HCT116 (cell line): ENCODE measurements at regions not wholly inside any gene's neighbourhood (a gene's known extent, or its start where the extent isn't known, plus 50 kb on each side); places are given as distances from the start of the nearest gene placed in this dataset.

Source experiments
- ATAC-seq: fragments of 200-7000 bp; cut with Tn5 transposase; 2 replicates; pipeline ENCODE4 v1.9.1; 2020; ENCODE audit warnings: mild to moderate bottlenecking, moderate library complexity
- BruUV-seq: library from RNA; stranded (reverse); fragments of 400-500 nt; replicated peaks from 2 replicates; lab custom pipeline; 2021; lab: Mats Ljungman, UMichigan
- CTCF ChIA-PET: fragments of 300-600 bp; sonication (Branson Sonifier 250); formaldehyde crosslinking; loops from one replicate; lab custom pipeline; 2021; ENCODE audit warnings: antibody characterized with exemption; lab: Charles Lee
- POLR2A ChIA-PET: fragments of 300-600, 350-600 bp; sonication (Branson Sonifier 250); formaldehyde crosslinking; loops from one replicate; lab custom pipeline; 2021; ENCODE audit warnings: antibody characterized with exemption; lab: Charles Lee
- RAD21 ChIA-PET, 2 experiments: fragments of 300-600 bp; sonication (Branson Sonifier 250); formaldehyde crosslinking; loops; one replicate each; lab custom pipeline; 2023; ENCODE audit warnings: low total read pairs in 2 of 2; ENCODE audit not compliant: uncharacterized antibody in 2 of 2, unreplicated experiment in 2 of 2, low non-redundant PET in 1 of 2; lab: Charles Lee
- DNase-seq: peaks from one replicate; pipeline ENCODE4 v3.0.0-alpha.2; 2010; ENCODE audit warnings: low read depth, low spot score
- H2AFZ ChIP-seq: fragments of 200-600 bp; shearing (Covaris generic), sonication (generic); 2 replicates; pipeline ENCODE4 v1.6.1; 2017; ENCODE audit warnings: low read depth, mixed run types, mixed read lengths, antibody characterized with exemption, low read length; ENCODE audit not compliant: poor library complexity, severe bottlenecking
- H3K27ac ChIP-seq: 2 replicates; pipeline ENCODE4 v1.5.1; 2012; ENCODE audit warnings: low read depth, low read length
- H3K27me3 ChIP-seq: fragments of 200-600 bp; sonication (generic); 2 replicates; pipeline ENCODE4 v1.6.1; 2016; ENCODE audit warnings: mixed run types, low read length, mixed read lengths; ENCODE audit not compliant: insufficient read depth
- H3K36me3 ChIP-seq, 2 experiments: fragments of 200-500 bp in 1 of 2; fragments of 200-600 bp in 1 of 2; sonication (Bioruptor generic) in 1 of 2; sonication (generic) in 1 of 2; 2 replicates each; pipeline versions ENCODE4 v1.5.1 to v1.6.1; 2014 to 2016; ENCODE audit warnings: low read length in 2 of 2, inconsistent platforms in 1 of 2, mixed read lengths in 1 of 2, mixed run types in 1 of 2; ENCODE audit not compliant: insufficient read depth in 2 of 2, control insufficient read depth in 1 of 2
- H3K4me1 ChIP-seq, 2 experiments: fragments of 200-600 bp in 1 of 2; sonication (generic) in 1 of 2; 2 replicates each; pipeline versions ENCODE4 v1.5.1 to v1.6.1; 2012 to 2017; ENCODE audit warnings: low read length in 2 of 2, inconsistent platforms in 1 of 2, mild to moderate bottlenecking in 1 of 2, mixed read lengths in 1 of 2, mixed run types in 1 of 2, moderate library complexity in 1 of 2; ENCODE audit not compliant: insufficient read depth in 2 of 2, control insufficient read depth in 1 of 2
- H3K4me2 ChIP-seq: fragments of 200-600 bp; sonication (generic); 2 replicates; pipeline ENCODE4 v1.6.1; 2017; ENCODE audit warnings: mixed run types, low read length, mixed read lengths
- H3K4me3 ChIP-seq, 2 experiments: fragments of 200-600 bp in 1 of 2; sonication (generic) in 1 of 2; replicated peaks in 1 of 2; 2 replicates each; pipeline ENCODE4 v1.5.1; 2011 to 2016; ENCODE audit warnings: low read length in 2 of 2, control low read depth in 1 of 2, low read depth in 1 of 2, mild to moderate bottlenecking in 1 of 2, mixed read lengths in 1 of 2, mixed run types in 1 of 2
- H3K79me2 ChIP-seq: fragments of 200-600 bp; sonication (generic); 2 replicates; pipeline ENCODE4 v1.6.1; 2017; ENCODE audit warnings: mild to moderate bottlenecking, mixed run types, low read length, moderate library complexity, mixed read lengths; ENCODE audit not compliant: insufficient read depth
- H3K9ac ChIP-seq: fragments of 200-600 bp; sonication (generic); 2 replicates; pipeline ENCODE4 v1.6.1; 2016; ENCODE audit warnings: low read length, mixed read lengths
- H3K9me2 ChIP-seq: fragments of 200-600 bp; sonication (generic), shearing (Covaris generic); 2 replicates; pipeline ENCODE4 v1.6.1; 2017; ENCODE audit warnings: mixed run types, mild to moderate bottlenecking, moderate library complexity; ENCODE audit not compliant: insufficient read depth
- H3K9me3 ChIP-seq, 2 experiments: fragments of 200-500 bp in 1 of 2; fragments of 200-600 bp in 1 of 2; sonication (Bioruptor generic) in 1 of 2; sonication (generic) in 1 of 2; 2 replicates each; pipeline ENCODE4 v1.6.1; 2014 to 2017; ENCODE audit warnings: low read length in 2 of 2, mixed read lengths in 2 of 2, inconsistent platforms in 1 of 2, low read depth in 1 of 2, mild to moderate bottlenecking in 1 of 2, mixed run types in 1 of 2, moderate library complexity in 1 of 2; ENCODE audit not compliant: control insufficient read depth in 1 of 2, insufficient read depth in 1 of 2
- H4K20me1 ChIP-seq: fragments of 200-600 bp; sonication (generic), shearing (Covaris generic); 2 replicates; pipeline ENCODE4 v1.6.1; 2017; ENCODE audit warnings: mixed run types, mild to moderate bottlenecking, moderate library complexity; ENCODE audit not compliant: insufficient read depth
- ATF3 ChIP-seq: IDR thresholded peaks from 2 replicates; pipeline ENCODE4 v1.6.1; 2012
- CBX3 ChIP-seq: IDR thresholded peaks from 2 replicates; pipeline ENCODE4 v1.6.1; 2012; ENCODE audit warnings: low read depth
- CEBPB ChIP-seq: IDR thresholded peaks from 2 replicates; pipeline ENCODE4 v1.6.1; 2012; ENCODE audit warnings: low read depth
- CTCF ChIP-seq, 3 experiments: fragments of 200-600 bp in 1 of 3; sonication (generic) in 1 of 3; IDR thresholded peaks in 2 of 3; conservative IDR thresholded peaks in 1 of 3; 2 replicates each; pipeline ENCODE4 v1.5.1; 2012 to 2017; ENCODE audit warnings: low read depth in 2 of 3, low read length in 2 of 3, antibody characterized with exemption in 1 of 3, borderline replicate concordance in 1 of 3, control low read depth in 1 of 3, mild to moderate bottlenecking in 1 of 3, mixed read lengths in 1 of 3, mixed run types in 1 of 3, moderate library complexity in 1 of 3; ENCODE audit not compliant: insufficient read depth in 1 of 3
- EGR1 ChIP-seq: IDR thresholded peaks from 2 replicates; pipeline ENCODE4 v1.6.1; 2012; ENCODE audit warnings: low read depth
- ELF1 ChIP-seq: IDR thresholded peaks from 2 replicates; pipeline ENCODE4 v1.6.1; 2012; ENCODE audit warnings: low read depth, borderline replicate concordance
- FOSL1 ChIP-seq: IDR thresholded peaks from 2 replicates; pipeline ENCODE4 v1.6.1; 2012; ENCODE audit warnings: low read depth
- JUND ChIP-seq: IDR thresholded peaks from 2 replicates; pipeline ENCODE4 v1.6.1; 2012
- MAX ChIP-seq: IDR thresholded peaks from 2 replicates; pipeline ENCODE4 v1.6.1; 2012
- POLR2A ChIP-seq: IDR thresholded peaks from 2 replicates; pipeline ENCODE4 v1.7.0; 2011; ENCODE audit warnings: borderline replicate concordance; ENCODE audit not compliant: insufficient read depth, insufficient read length; ENCODE audit errors: extremely low read depth
- POLR2AphosphoS5 ChIP-seq: IDR thresholded peaks from 2 replicates; pipeline ENCODE4 v1.6.1; 2011; ENCODE audit warnings: mild to moderate bottlenecking, low read depth, low read length, moderate library complexity
- REST ChIP-seq: IDR thresholded peaks from 2 replicates; pipeline ENCODE4 v1.6.1; 2012; ENCODE audit warnings: low read depth
- SIN3A ChIP-seq: IDR thresholded peaks from 2 replicates; pipeline ENCODE4 v1.6.1; 2012; ENCODE audit warnings: low read depth
- SP1 ChIP-seq: IDR thresholded peaks from 2 replicates; pipeline ENCODE4 v1.6.1; 2012; ENCODE audit warnings: low read depth
- SRF ChIP-seq: IDR thresholded peaks from 2 replicates; pipeline ENCODE4 v1.6.1; 2012; ENCODE audit warnings: low read depth
- TCF7L2 ChIP-seq: IDR thresholded peaks from 2 replicates; pipeline ENCODE4 v1.7.0; 2011; ENCODE audit warnings: borderline replicate concordance, inconsistent platforms; ENCODE audit not compliant: insufficient read depth, insufficient read length; ENCODE audit errors: extremely low read depth
- YY1 ChIP-seq: IDR thresholded peaks from 2 replicates; pipeline ENCODE4 v1.6.1; 2011; ENCODE audit warnings: low read length, low read depth, moderate library complexity, mild to moderate bottlenecking; ENCODE audit not compliant: insufficient replicate concordance; ENCODE audit errors: extremely low read depth
- ZFX ChIP-seq: fragments of 450-650 bp; IDR thresholded peaks from 2 replicates; pipeline ENCODE4 v1.6.1; 2017
- ZNF274 ChIP-seq: fragments of 200-500 bp; sonication (Bioruptor generic); IDR thresholded peaks from 2 replicates; pipeline ENCODE4 v1.6.1; 2014; ENCODE audit warnings: mild to moderate bottlenecking, low read depth, low read length, inconsistent platforms
- intact Hi-C: fragments of 100-400 bp; cut with micrococcal nuclease; formaldehyde crosslinking; loops from 2 replicates; pipeline ENCODE4 v1.10.0; 2022

- no peak overlapping the region for H3K9ac ChIP-seq
- H3K4me2 ChIP-seq = no peak overlapping the region
- no peak for DNase-seq
- peaks cover 4% of the 10 kb centered on the region; the same call in 1 of the 2 replicates for H3K27me3 ChIP-seq
- TF ChIP-seq SRF = no peak
- no peak for TF ChIP-seq POLR2A
- TF ChIP-seq SIN3A = no peak
- TF ChIP-seq FOSL1 = no peak
- TF ChIP-seq ATF3 = no peak
- TF ChIP-seq SP1 = no peak
- no peak for TF ChIP-seq MAX
- TF ChIP-seq POLR2AphosphoS5 = no peak
- TF ChIP-seq ZNF274 = no peak
- no peak for TF ChIP-seq EGR1
- TF ChIP-seq ELF1 = no peak
- TF ChIP-seq TCF7L2 = no peak
- no peak for TF ChIP-seq REST
- no peak for TF ChIP-seq ZFX
- no peak for TF ChIP-seq CBX3
- TF ChIP-seq JUND = no peak
- TF ChIP-seq YY1 = no peak
- no peak for TF ChIP-seq CEBPB
- TF ChIP-seq CTCF (IDR thresholded peaks at IDR 0.05 in 2 of 3, conservative IDR thresholded peaks at IDR 0.05 in 1 of 3; ENCODE audit: borderline replicate concordance in 1 of 3, insufficient read depth in 1 of 3, low read depth in 2 of 3, low read length in 2 of 3) = no peak
- no peaks in the 10 kb centered on the region for H3K36me3 ChIP-seq
- BruUV-seq = no TSS peak
- no peaks in the 10 kb centered on the region for H4K20me1 ChIP-seq
- intact Hi-C loops = no loop called here
- no peaks in the 10 kb centered on the region for H3K79me2 ChIP-seq
- ChIA-PET CTCF (no interaction called here), POLR2A (no interaction called here), RAD21 (no interaction called here)
- H3K4me3 ChIP-seq = no peak overlapping the region
- H3K27ac ChIP-seq = no peak overlapping the region
- ATAC-seq = no peak
- no peaks in the 10 kb centered on the region for H3K4me1 ChIP-seq
- H3K9me2 ChIP-seq = no peaks in the 10 kb centered on the region
- no peaks in the 10 kb centered on the region for H3K9me3 ChIP-seq
- H2AFZ ChIP-seq = no peak overlapping the region
These were observed 82.0 kb upstream of the ESRRG start for GRCh38 chr1:216805233-216805632.
